ENCODE measurements at regions not wholly inside any gene's neighbourhood (a gene's known extent, or its start where the extent isn't known, plus 50 kb on each side); places are given as distances from the start of the nearest gene placed in this dataset.
"Not testable (repeated sequence)": the region's sequence is repeated elsewhere in the genome, so short reads cannot be mapped to it uniquely, and the experiment has no call there.

GRCh38 chr16:29062235-29062634, 77.4 kb downstream of the LAT start:
- in situ Hi-C loops (cut with HindIII; ENCODE audit: low pct_unique_long_range_greater_than_20kb, low sequenced_read_pairs): not testable (repeated sequence)

GRCh38 chr16:29061467-29061921, 76.6 kb downstream of the LAT start:
- in situ Hi-C loops (cut with HindIII; ENCODE audit: low pct_unique_long_range_greater_than_20kb, low sequenced_read_pairs): not testable (repeated sequence)

More at GRCh38 chr16:29062235-29062634, 77.4 kb downstream of the LAT start:
- not testable (repeated sequence) for DNase-seq (ENCODE audit: low read depth)

GRCh38 chr16:29060022-29060810, 75.4 kb downstream of the LAT start:
- in situ Hi-C loops (cut with HindIII; ENCODE audit: low pct_unique_long_range_greater_than_20kb, low sequenced_read_pairs); DNase-seq (ENCODE audit: low read depth): not testable (repeated sequence)

More at GRCh38 chr16:29061467-29061921, 76.6 kb downstream of the LAT start:
- not testable (repeated sequence) for DNase-seq (ENCODE audit: low read depth)

DNA sequence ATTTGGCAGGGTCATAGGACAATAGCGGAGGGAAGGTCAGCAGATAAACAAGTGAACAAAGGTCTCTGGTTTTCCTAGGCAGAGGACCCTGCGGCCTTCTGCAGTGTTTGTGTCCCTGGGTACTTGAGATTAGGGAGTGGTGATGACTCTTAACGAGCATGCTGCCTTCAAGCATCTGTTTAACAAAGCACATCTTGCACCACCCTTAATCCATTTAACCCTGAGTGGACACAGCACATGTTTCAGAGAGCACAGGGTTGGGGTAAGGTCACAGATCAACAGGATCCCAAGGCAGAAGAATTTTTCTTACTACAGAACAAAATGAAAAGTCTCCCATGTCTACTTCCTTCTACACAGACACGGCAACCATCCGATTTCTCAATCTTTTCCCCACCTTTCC, 74.7 kb downstream of the LAT start:
- in situ Hi-C loops (cut with HindIII; ENCODE audit: low pct_unique_long_range_greater_than_20kb, low sequenced_read_pairs); DNase-seq (ENCODE audit: low read depth): not testable (repeated sequence)

Measured in Caki2 (cell line).